Ascending aorta (tissue), 2 donors: ENCODE measurements at regions not wholly inside any gene's neighbourhood (a gene's known extent, or its start where the extent isn't known, plus 50 kb on each side); places are given as distances from the start of the nearest gene placed in this dataset.

Experiments
- DNase-seq, 2 donors: peaks; one replicate each; pipeline ENCODE4 v3.0.0-alpha.2; 2019; ENCODE audit warnings: low spot score in 2 of 2
- H3K27ac ChIP-seq, 2 donors: fragments of 200-600 bp; sonication (generic); one replicate each; pipeline ENCODE4 v1.5.1; 2016 to 2017; ENCODE audit warnings: mild to moderate bottlenecking in 1 of 2
- H3K27me3 ChIP-seq: fragments of 200-600 bp; sonication (generic); one replicate; pipeline ENCODE4 v1.5.1; 2017
- H3K36me3 ChIP-seq, 2 donors: fragments of 200-600 bp; sonication (generic); one replicate each; pipeline ENCODE4 v1.5.1; 2016
- H3K4me1 ChIP-seq, 2 donors: fragments of 200-600 bp; sonication (generic); one replicate each; pipeline ENCODE4 v1.5.1; 2016 to 2017; ENCODE audit warnings: mild to moderate bottlenecking in 1 of 2
- H3K4me3 ChIP-seq, 2 donors: fragments of 200-600 bp; sonication (generic); one replicate each; pipeline ENCODE4 v1.5.1; 2016 to 2017; ENCODE audit warnings: mild to moderate bottlenecking in 1 of 2
- H3K9me3 ChIP-seq, 2 donors: fragments of 200-600 bp; sonication (generic); one replicate each; pipeline ENCODE4 v1.5.1; 2016
- CTCF ChIP-seq, 3 experiments: fragments of 200-600 bp in 2 of 3; fragments of 450-650 bp in 1 of 3; sonication (generic) in 2 of 3; IDR thresholded peaks; one replicate each; pipeline ENCODE4 v1.5.1; 2016 to 2019; ENCODE audit warnings: antibody characterized with exemption in 3 of 3, mild to moderate bottlenecking in 1 of 3, moderate library complexity in 1 of 3
- intact Hi-C: fragments of 100-400 bp; cut with DNase I; formaldehyde crosslinking; loops from one replicate; pipeline ENCODE4 v1.15.1; 2023

GRCh38 chr1:78387871-78388270 is 102.9 kb upstream of the PTGFR start:
- DNase-seq = no peak
- Histone ChIP-seq H3K36me3 (no peaks in the 10 kb centered on the region), H3K27ac (no peak overlapping the region), H3K27me3 (no peaks in the 10 kb centered on the region), H3K4me1 (no peaks in the 10 kb centered on the region), H3K4me3 (no peak overlapping the region), H3K9me3 (no peaks in the 10 kb centered on the region)
- TF ChIP-seq CTCF (IDR thresholded peaks at IDR 0.05) = no peak
- intact Hi-C loops = no loop called here

- Histone ChIP-seq H3K4me3 (no peak overlapping the region), H3K36me3 (no peaks in the 10 kb centered on the region), H3K27me3 (no peaks in the 10 kb centered on the region), H3K27ac (no peak overlapping the region), H3K4me1 (no peaks in the 10 kb centered on the region), H3K9me3 (no peaks in the 10 kb centered on the region)
- no peak for DNase-seq
- no peak for TF ChIP-seq CTCF (IDR thresholded peaks at IDR 0.05)
- intact Hi-C loops = no loop called here
These were observed 102.5 kb upstream of the PTGFR start for GRCh38 chr1:78388275-78388674.

- no peak for DNase-seq
- intact Hi-C loops = no loop called here
- Histone ChIP-seq H3K4me3 (no peak overlapping the region), H3K27ac (no peak overlapping the region), H3K9me3 (no peaks in the 10 kb centered on the region), H3K27me3 (no peaks in the 10 kb centered on the region), H3K4me1 (no peaks in the 10 kb centered on the region), H3K36me3 (no peaks in the 10 kb centered on the region)
- TF ChIP-seq CTCF (IDR thresholded peaks at IDR 0.05) = no peak
These were observed 89.6 kb upstream of the PTGFR start for GRCh38 chr1:78401148-78401547.

GRCh38 chr1:78408192-78408591 is 82.6 kb upstream of the PTGFR start:
- intact Hi-C loops = no loop called here
- Histone ChIP-seq H3K9me3 (peaks cover 0 to 3% of the 10 kb centered on the region in 2 donors), H3K27ac (no peak overlapping the region), H3K36me3 (no peaks in the 10 kb centered on the region), H3K4me3 (no peak overlapping the region), H3K4me1 (no peaks in the 10 kb centered on the region), H3K27me3 (no peaks in the 10 kb centered on the region)
- DNase-seq = no peak
- no peak for TF ChIP-seq CTCF (IDR thresholded peaks at IDR 0.05)

- no peak for TF ChIP-seq CTCF (IDR thresholded peaks at IDR 0.05)
- no peaks in the 10 kb centered on the region for H3K4me1 ChIP-seq
- intact Hi-C loops = no loop called here
- DNase-seq = no peak
- H3K36me3 ChIP-seq = no peaks in the 10 kb centered on the region
- peaks cover 0 to 3% of the 10 kb centered on the region in 2 donors for H3K9me3 ChIP-seq
- no peaks in the 10 kb centered on the region for H3K27me3 ChIP-seq
- H3K4me3 ChIP-seq = no peak overlapping the region
- no peak overlapping the region for H3K27ac ChIP-seq
These were observed 82.0 kb upstream of the PTGFR start for GRCh38 chr1:78408810-78409209.

GRCh38 chr1:78410643-78411042 is 80.1 kb upstream of the PTGFR start:
- Histone ChIP-seq H3K4me1 (no peaks in the 10 kb centered on the region), H3K27me3 (no peaks in the 10 kb centered on the region), H3K9me3 (peaks cover 0 to 3% of the 10 kb centered on the region in 2 donors), H3K36me3 (no peaks in the 10 kb centered on the region), H3K27ac (no peak overlapping the region), H3K4me3 (no peak overlapping the region)
- no peak for TF ChIP-seq CTCF (IDR thresholded peaks at IDR 0.05)
- intact Hi-C loops = no loop called here
- no peak for DNase-seq
